Progenitor cell of endocrine pancreas (in vitro differentiated cells): ENCODE measurements at regions not wholly inside any gene's neighbourhood (a gene's known extent, or its start where the extent isn't known, plus 50 kb on each side); places are given as distances from the start of the nearest gene placed in this dataset.

ENCODE experiments used
- DNase-seq: peaks from one replicate; pipeline ENCODE4 v3.0.0; 2021; ENCODE audit warnings: low spot score; ENCODE audit not compliant: unreplicated experiment
- H3K27ac Mint-ChIP-seq: 2 replicates; pipeline ENCODE4 v1.8.0; 2021; ENCODE audit warnings: mild to moderate bottlenecking, moderate library complexity, mixed read lengths
- H3K27me3 Mint-ChIP-seq: 2 replicates; pipeline ENCODE4 v1.8.0; 2021; ENCODE audit warnings: mixed read lengths
- H3K36me3 Mint-ChIP-seq: 2 replicates; pipeline ENCODE4 v1.8.0; 2022; ENCODE audit warnings: mixed read lengths; ENCODE audit not compliant: insufficient read depth
- H3K4me1 Mint-ChIP-seq: 2 replicates; pipeline ENCODE4 v1.8.0; 2021; ENCODE audit warnings: low read depth, mixed read lengths
- H3K4me3 Mint-ChIP-seq: 2 replicates; pipeline ENCODE4 v1.8.0; 2021; ENCODE audit warnings: low read depth, mild to moderate bottlenecking, moderate library complexity, mixed read lengths
- H3K9me3 Mint-ChIP-seq: 2 replicates; pipeline ENCODE4 v1.8.0; 2021; ENCODE audit warnings: low read depth, mixed read lengths
- TF ChIP-seq, protein P1 (sequence below): fragments of 200-600 bp; sonication (generic); IDR thresholded peaks from one replicate; pipeline ENCODE4 v1.5.0; 2021; ENCODE audit warnings: antibody characterized with exemption, mild to moderate bottlenecking; ENCODE audit not compliant: unreplicated experiment

DNA sequence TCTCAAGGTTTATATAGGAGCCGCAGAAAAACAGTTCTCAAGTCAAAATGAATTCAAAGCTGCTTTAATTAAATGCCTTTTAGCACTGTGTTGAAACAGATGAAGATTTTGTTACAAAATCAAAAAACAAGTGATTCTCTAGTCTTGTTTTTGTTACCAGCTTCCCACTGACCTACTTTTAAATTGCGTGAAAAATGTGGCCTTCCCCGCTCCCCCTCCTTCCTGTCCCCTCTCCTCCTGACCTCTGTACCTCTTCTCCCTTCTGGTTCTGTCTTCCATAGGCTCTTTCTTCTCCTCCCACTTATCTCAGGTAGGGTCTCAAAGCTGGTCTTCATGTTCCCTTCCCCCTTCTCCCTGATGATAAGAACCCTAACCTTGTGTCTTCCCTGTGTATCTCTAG lies 90.0 kb upstream of the MDM1 start:
- Mint-ChIP-seq H3K9me3 (no peaks in the 10 kb centered on the region), H3K27me3 (peaks cover 4% of the 10 kb centered on the region), H3K4me3 (no peak overlapping the region), H3K36me3 (no peaks in the 10 kb centered on the region), H3K27ac (no peak overlapping the region), H3K4me1 (peaks cover 3% of the 10 kb centered on the region)
- TF ChIP-seq, protein P1, sequence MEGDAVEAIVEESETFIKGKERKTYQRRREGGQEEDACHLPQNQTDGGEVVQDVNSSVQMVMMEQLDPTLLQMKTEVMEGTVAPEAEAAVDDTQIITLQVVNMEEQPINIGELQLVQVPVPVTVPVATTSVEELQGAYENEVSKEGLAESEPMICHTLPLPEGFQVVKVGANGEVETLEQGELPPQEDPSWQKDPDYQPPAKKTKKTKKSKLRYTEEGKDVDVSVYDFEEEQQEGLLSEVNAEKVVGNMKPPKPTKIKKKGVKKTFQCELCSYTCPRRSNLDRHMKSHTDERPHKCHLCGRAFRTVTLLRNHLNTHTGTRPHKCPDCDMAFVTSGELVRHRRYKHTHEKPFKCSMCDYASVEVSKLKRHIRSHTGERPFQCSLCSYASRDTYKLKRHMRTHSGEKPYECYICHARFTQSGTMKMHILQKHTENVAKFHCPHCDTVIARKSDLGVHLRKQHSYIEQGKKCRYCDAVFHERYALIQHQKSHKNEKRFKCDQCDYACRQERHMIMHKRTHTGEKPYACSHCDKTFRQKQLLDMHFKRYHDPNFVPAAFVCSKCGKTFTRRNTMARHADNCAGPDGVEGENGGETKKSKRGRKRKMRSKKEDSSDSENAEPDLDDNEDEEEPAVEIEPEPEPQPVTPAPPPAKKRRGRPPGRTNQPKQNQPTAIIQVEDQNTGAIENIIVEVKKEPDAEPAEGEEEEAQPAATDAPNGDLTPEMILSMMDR, result no peak
- DNase-seq, result no peak

DNA sequence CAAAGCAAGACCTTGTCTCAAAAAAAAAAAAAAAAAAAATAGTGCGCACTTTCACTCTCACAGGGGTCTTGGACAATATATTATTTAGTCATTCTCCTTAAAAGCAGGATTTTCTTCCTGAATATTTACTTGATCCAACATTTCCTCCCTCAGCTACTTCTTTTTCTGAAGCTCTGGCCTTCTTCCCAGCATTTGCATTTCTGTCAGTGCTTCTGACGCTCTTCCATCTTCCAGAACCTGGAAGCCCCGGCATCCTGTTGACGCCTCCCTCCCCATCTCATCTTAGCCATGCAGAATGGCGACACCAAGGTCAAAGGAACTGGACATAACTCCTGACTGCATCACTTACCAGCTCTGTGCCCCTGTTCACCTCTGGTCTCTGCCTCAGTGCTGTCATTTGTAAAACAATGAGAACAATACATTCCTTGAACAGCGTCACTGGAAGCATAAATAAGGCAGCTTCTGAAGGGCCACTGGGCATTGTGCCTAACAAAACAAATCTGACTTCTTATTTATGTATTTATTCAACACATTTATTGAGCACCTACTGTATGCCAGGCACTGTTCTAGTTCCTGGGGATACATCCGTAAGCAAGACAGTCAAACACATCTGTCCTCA lies 90.9 kb upstream of the MDM1 start:
- DNase-seq, result no peak
- TF ChIP-seq, protein P1, result no peak
- peaks cover 7% of the 10 kb centered on the region for H3K4me1 Mint-ChIP-seq
- H3K4me3 Mint-ChIP-seq, result no peak overlapping the region
- H3K36me3 Mint-ChIP-seq, result no peaks in the 10 kb centered on the region
- H3K9me3 Mint-ChIP-seq, result no peaks in the 10 kb centered on the region
- no peak overlapping the region for H3K27ac Mint-ChIP-seq
- peaks cover 4% of the 10 kb centered on the region for H3K27me3 Mint-ChIP-seq

DNA sequence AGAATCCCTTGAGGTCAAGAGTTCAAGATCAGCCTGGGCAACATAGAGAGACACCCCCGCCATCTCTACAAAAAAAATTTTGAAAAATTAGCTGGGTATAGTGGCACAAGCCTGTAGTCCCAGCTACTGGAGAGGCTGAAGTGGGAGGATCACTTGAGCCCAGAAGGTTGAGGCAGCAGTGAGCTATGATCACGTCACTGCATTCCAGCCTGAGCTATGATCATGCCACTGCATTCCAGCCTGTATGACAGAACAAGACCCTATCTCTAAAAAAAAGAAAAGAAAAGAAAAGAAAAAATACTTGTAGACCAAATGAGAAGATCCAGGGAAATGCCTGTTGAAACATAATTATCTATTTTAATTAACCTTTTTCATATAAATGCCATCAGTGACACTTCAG lies 93.8 kb upstream of the MDM1 start:
- Mint-ChIP-seq H3K4me3 (no peak overlapping the region), H3K27me3 (no peaks in the 10 kb centered on the region), H3K36me3 (no peaks in the 10 kb centered on the region), H3K9me3 (no peaks in the 10 kb centered on the region), H3K4me1 (peaks cover 23% of the 10 kb centered on the region), H3K27ac (no peak overlapping the region)
- TF ChIP-seq, protein P1, result no peak
- DNase-seq, result no peak

DNA sequence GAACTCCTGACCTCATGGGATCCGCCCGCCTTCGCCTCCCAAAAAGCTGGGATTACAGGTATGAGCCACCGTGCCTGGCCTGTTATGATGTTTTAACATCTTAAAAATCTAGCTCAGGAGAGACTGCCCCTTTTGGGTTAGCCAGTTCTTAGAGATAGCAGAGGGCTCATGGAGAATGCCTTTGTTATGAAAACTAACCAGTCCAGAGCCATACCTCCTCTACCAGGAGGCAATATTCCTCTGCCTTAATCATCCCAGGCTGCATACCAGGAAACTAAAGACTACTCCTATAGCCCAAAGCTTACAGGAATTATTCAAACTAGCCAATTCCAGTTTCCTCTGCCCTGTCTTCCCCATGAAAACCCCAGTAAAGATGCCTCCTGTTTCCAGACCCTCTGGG lies 96.0 kb upstream of the MDM1 start:
- Mint-ChIP-seq H3K9me3 (no peaks in the 10 kb centered on the region), H3K27me3 (no peaks in the 10 kb centered on the region), H3K4me1 (peaks cover 25% of the 10 kb centered on the region), H3K36me3 (no peaks in the 10 kb centered on the region), H3K4me3 (no peak overlapping the region), H3K27ac (no peak overlapping the region)
- TF ChIP-seq, protein P1, result no peak
- no peak for DNase-seq

DNA sequence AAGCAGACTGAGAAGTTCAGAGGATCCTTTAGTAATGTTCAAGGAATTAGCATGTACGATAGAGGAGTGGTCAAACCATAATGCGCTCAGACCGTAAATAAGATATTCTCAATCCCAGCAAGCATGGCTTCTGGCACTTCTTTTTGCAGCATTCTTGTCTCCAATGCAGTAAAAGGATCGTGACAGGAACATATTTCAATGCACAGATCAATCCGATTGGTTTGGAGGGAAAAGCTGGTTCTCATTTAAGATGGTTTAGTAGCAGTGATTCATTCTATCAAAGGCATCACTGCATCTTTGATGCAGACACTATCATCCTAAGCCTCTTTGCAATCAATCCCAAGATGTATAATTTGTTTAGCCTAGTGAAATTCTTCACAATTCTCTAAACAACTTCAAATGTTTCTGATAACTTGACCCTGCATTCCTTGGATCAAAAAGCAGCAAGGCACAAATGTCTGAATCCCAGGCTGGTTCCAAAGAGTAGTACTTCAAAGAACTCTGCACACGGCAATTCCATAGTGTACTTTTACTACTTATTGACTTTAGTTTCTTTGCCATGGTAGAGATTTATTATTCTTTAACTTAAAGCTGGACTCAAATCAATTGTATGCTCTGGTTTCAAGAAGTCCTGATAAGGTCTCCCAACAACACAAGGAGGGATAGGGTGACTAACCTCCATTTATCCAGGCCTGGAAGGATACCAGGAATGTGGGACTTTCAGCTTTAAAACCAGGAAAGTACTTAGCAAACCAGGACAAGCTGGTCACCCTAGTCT lies 96.8 kb upstream of the MDM1 start:
- TF ChIP-seq, protein P1, result no peak
- no peaks in the 10 kb centered on the region for H3K36me3 Mint-ChIP-seq
- peaks cover 4% of the 10 kb centered on the region for H3K27me3 Mint-ChIP-seq
- H3K9me3 Mint-ChIP-seq, result no peaks in the 10 kb centered on the region
- H3K27ac Mint-ChIP-seq, result peak overlapping the region; percentile 58
- no peak overlapping the region for H3K4me3 Mint-ChIP-seq
- no peak for DNase-seq
- peaks cover 25% of the 10 kb centered on the region for H3K4me1 Mint-ChIP-seq
